Mesendoderm (in vitro differentiated cells): ENCODE measurements at regions not wholly inside any gene's neighbourhood (a gene's known extent, or its start where the extent isn't known, plus 50 kb on each side); places are given as distances from the start of the nearest gene placed in this dataset.
A peak's percentile ranks its signal among the peaks of the same experiment; 100 is the strongest.

Experiments used
- DNase-seq: peaks from one replicate; pipeline ENCODE4 v3.0.0; 2013
- H2AK5ac ChIP-seq: 2 replicates; pipeline ENCODE4 v1.6.1; 2013; ENCODE audit warnings: low read length, inconsistent platforms
- H2BK120ac ChIP-seq: 2 replicates; pipeline ENCODE4 v1.6.1; 2013; ENCODE audit warnings: low read depth, mild to moderate bottlenecking, low read length, moderate library complexity, mixed read lengths
- H2BK15ac ChIP-seq: replicated peaks from 2 replicates; pipeline ENCODE4 v1.6.1; 2013; ENCODE audit warnings: low read depth, mild to moderate bottlenecking, moderate library complexity
- H2BK5ac ChIP-seq: 2 replicates; pipeline ENCODE4 v1.6.1; 2013; ENCODE audit warnings: low read length, inconsistent platforms
- H3K18ac ChIP-seq: 2 replicates; pipeline ENCODE4 v1.6.1; 2013; ENCODE audit warnings: mild to moderate bottlenecking, low read length, mixed read lengths
- H3K23ac ChIP-seq: one replicate; pipeline ENCODE4 v1.6.1; 2013; ENCODE audit warnings: low read length
- H3K27ac ChIP-seq: 2 replicates; pipeline ENCODE4 v1.5.1; 2013; ENCODE audit warnings: low read depth, mild to moderate bottlenecking, inconsistent platforms, low read length, moderate library complexity
- H3K27me3 ChIP-seq: 2 replicates; pipeline ENCODE4 v1.6.1; 2013; ENCODE audit warnings: low read length, control low read depth, mild to moderate bottlenecking, inconsistent platforms; ENCODE audit not compliant: insufficient read depth, poor library complexity
- H3K36me3 ChIP-seq: 2 replicates; pipeline ENCODE4 v1.6.1; 2013; ENCODE audit warnings: low read length, inconsistent platforms; ENCODE audit not compliant: control insufficient read depth, insufficient read depth
- H3K4ac ChIP-seq: one replicate; pipeline ENCODE4 v1.6.1; 2013; ENCODE audit warnings: low read depth, mild to moderate bottlenecking, low read length, moderate library complexity
- H3K4me1 ChIP-seq: 2 replicates; pipeline ENCODE4 v1.6.1; 2013; ENCODE audit warnings: low read depth, low read length, inconsistent platforms; ENCODE audit not compliant: control insufficient read depth
- H3K4me2 ChIP-seq: 2 replicates; pipeline ENCODE4 v1.6.1; 2013; ENCODE audit warnings: low read length
- H3K4me3 ChIP-seq: 2 replicates; pipeline ENCODE4 v1.5.1; 2013; ENCODE audit warnings: mild to moderate bottlenecking, low read length
- H3K56ac ChIP-seq: one replicate; pipeline ENCODE4 v1.6.1; 2013; ENCODE audit warnings: low read length
- H3K79me1 ChIP-seq: 2 replicates; pipeline ENCODE4 v1.6.1; 2013; ENCODE audit warnings: low read length, inconsistent platforms
- H3K79me2 ChIP-seq: 2 replicates; pipeline ENCODE4 v1.6.1; 2013; ENCODE audit warnings: mild to moderate bottlenecking, low read length; ENCODE audit not compliant: control insufficient read depth, insufficient read depth
- H3K9ac ChIP-seq: 2 replicates; pipeline ENCODE4 v1.6.1; 2013; ENCODE audit warnings: low read length, inconsistent platforms
- H4K5ac ChIP-seq: one replicate; pipeline ENCODE4 v1.6.1; 2013; ENCODE audit warnings: low read length
- H4K8ac ChIP-seq: one replicate; pipeline ENCODE4 v1.6.1; 2013; ENCODE audit warnings: low read depth, mild to moderate bottlenecking, control low read depth, low read length, moderate library complexity
- WGBS: extraction: QIAGEN DNeasy Blood & Tissue Kit; methylation state at CpG from one replicate; pipeline ENCODE4 v1.1.7; 2013; ENCODE audit warnings: low lambda C conversion rate, missing lambda C conversion rate; ENCODE audit not compliant: insufficient coverage; ENCODE audit errors: extremely low coverage; 5-methylcytosine and 5-hydroxymethylcytosine counted together

GRCh38 chr4:14289708-14290107 lies 662.2 kb upstream of the BOD1L1 start:
- Histone ChIP-seq H2BK120ac (no peak overlapping the region), H3K79me1 (no peaks in the 10 kb centered on the region), H3K4ac (no peak overlapping the region), H3K4me1 (no peaks in the 10 kb centered on the region), H3K4me2 (no peak overlapping the region), H2BK15ac (no peak overlapping the region), H3K56ac (no peak overlapping the region), H3K27ac (no peak overlapping the region), H2BK5ac (no peak overlapping the region), H4K8ac (no peak overlapping the region), H4K5ac (no peak overlapping the region), H2AK5ac (no peak overlapping the region), H3K23ac (no peak overlapping the region), H3K4me3 (no peak overlapping the region), H3K27me3 (no peaks in the 10 kb centered on the region), H3K9ac (no peak overlapping the region), H3K18ac (no peak overlapping the region), H3K79me2 (no peaks in the 10 kb centered on the region), H3K36me3 (no peaks in the 10 kb centered on the region)
- WGBS, result no CpG with 5 or more reads among the region's 1 CpG
- no peak for DNase-seq

GRCh38 chr4:14293582-14293981 lies 666.1 kb upstream of the BOD1L1 start:
- H3K23ac ChIP-seq, result no peak overlapping the region

GRCh38 chr4:14294611-14295010 lies 667.1 kb upstream of the BOD1L1 start:
- no peak overlapping the region for H4K5ac ChIP-seq
- no peak overlapping the region for H3K4ac ChIP-seq
- H3K9ac ChIP-seq, result no peak overlapping the region
- no CpG with 5 or more reads among the region's 2 CpGs for WGBS
- no peak overlapping the region for H2BK5ac ChIP-seq
- no peak overlapping the region for H2AK5ac ChIP-seq
- H3K4me3 ChIP-seq, result no peak overlapping the region
- no peaks in the 10 kb centered on the region for H3K79me2 ChIP-seq
- no peak overlapping the region for H4K8ac ChIP-seq
- H3K23ac ChIP-seq, result no peak overlapping the region
- no peaks in the 10 kb centered on the region for H3K79me1 ChIP-seq
- no peak overlapping the region for H2BK15ac ChIP-seq
- DNase-seq, result no peak
- no peaks in the 10 kb centered on the region for H3K27me3 ChIP-seq
- H3K36me3 ChIP-seq, result no peaks in the 10 kb centered on the region
- no peak overlapping the region for H3K18ac ChIP-seq
- H3K4me2 ChIP-seq, result no peak overlapping the region
- no peak overlapping the region for H3K56ac ChIP-seq
- H3K4me1 ChIP-seq, result no peaks in the 10 kb centered on the region
- H2BK120ac ChIP-seq, result no peak overlapping the region
- H3K27ac ChIP-seq, result no peak overlapping the region

More at GRCh38 chr4:14293582-14293981, 666.1 kb upstream of the BOD1L1 start:
- Histone ChIP-seq H2AK5ac (no peak overlapping the region), H3K4me1 (no peaks in the 10 kb centered on the region), H3K4ac (no peak overlapping the region), H3K18ac (no peak overlapping the region), H2BK5ac (no peak overlapping the region), H4K5ac (no peak overlapping the region), H3K36me3 (no peaks in the 10 kb centered on the region), H2BK120ac (no peak overlapping the region), H3K4me2 (no peak overlapping the region), H3K27ac (no peak overlapping the region), H3K79me2 (no peaks in the 10 kb centered on the region), H3K4me3 (no peak overlapping the region), H3K79me1 (no peaks in the 10 kb centered on the region), H3K27me3 (no peaks in the 10 kb centered on the region), H3K9ac (no peak overlapping the region), H3K56ac (no peak overlapping the region), H2BK15ac (no peak overlapping the region), H4K8ac (no peak overlapping the region)
- DNase-seq, result no peak
- WGBS, result no CpG with 5 or more reads among the region's 3 CpGs

- Histone ChIP-seq H3K27ac (no peak overlapping the region), H3K27me3 (no peaks in the 10 kb centered on the region), H2AK5ac (no peak overlapping the region), H2BK5ac (no peak overlapping the region), H3K79me1 (no peaks in the 10 kb centered on the region), H3K4me3 (no peak overlapping the region), H3K9ac (no peak overlapping the region), H3K18ac (no peak overlapping the region), H3K56ac (no peak overlapping the region), H3K23ac (no peak overlapping the region), H3K36me3 (no peaks in the 10 kb centered on the region), H3K79me2 (no peaks in the 10 kb centered on the region), H3K4ac (no peak overlapping the region), H3K4me1 (no peaks in the 10 kb centered on the region), H4K5ac (no peak overlapping the region), H2BK120ac (no peak overlapping the region), H2BK15ac (no peak overlapping the region), H4K8ac (no peak overlapping the region), H3K4me2 (no peak overlapping the region)
- no CpG with 5 or more reads among the region's 2 CpGs for WGBS
- DNase-seq, result no peak
These were observed 671.6 kb upstream of the BOD1L1 start for GRCh38 chr4:14299166-14299565.

GRCh38 chr4:14302021-14302420 lies 674.5 kb upstream of the BOD1L1 start:
- Histone ChIP-seq H3K9ac (no peak overlapping the region), H3K23ac (no peak overlapping the region), H3K4me1 (no peaks in the 10 kb centered on the region), H3K18ac (no peak overlapping the region), H3K4me3 (no peak overlapping the region), H2AK5ac (no peak overlapping the region), H3K4me2 (no peak overlapping the region), H2BK5ac (no peak overlapping the region), H3K27me3 (no peaks in the 10 kb centered on the region), H3K27ac (no peak overlapping the region), H2BK15ac (no peak overlapping the region), H2BK120ac (no peak overlapping the region), H3K4ac (no peak overlapping the region), H3K79me2 (no peaks in the 10 kb centered on the region), H4K8ac (no peak overlapping the region), H3K79me1 (no peaks in the 10 kb centered on the region), H3K56ac (no peak overlapping the region), H4K5ac (no peak overlapping the region), H3K36me3 (no peaks in the 10 kb centered on the region)
- peak; percentile 22 for DNase-seq

DNA sequence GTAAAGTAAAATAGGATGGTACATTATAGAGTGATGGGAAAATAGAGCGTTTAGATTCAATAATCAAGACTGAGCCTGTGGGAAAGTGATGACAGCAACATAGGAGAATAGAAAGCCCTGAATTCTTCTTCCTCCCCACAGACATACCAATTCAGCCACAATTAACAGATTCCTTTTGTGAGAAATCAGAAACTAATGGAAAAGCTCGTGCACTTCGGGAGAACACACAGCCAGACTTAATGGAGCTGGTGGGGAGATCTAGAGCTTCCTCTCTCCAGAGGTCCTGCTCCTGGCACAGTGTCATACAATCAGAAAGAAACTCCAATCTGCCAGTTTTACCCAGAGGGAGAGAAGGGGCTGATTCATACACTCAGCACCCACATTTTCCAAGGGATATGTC lies 676.3 kb upstream of the BOD1L1 start:
- Histone ChIP-seq H3K79me1 (no peaks in the 10 kb centered on the region), H3K4ac (no peak overlapping the region), H2AK5ac (no peak overlapping the region), H3K4me1 (no peaks in the 10 kb centered on the region), H3K56ac (no peak overlapping the region), H3K36me3 (no peaks in the 10 kb centered on the region), H3K27me3 (no peaks in the 10 kb centered on the region), H4K8ac (no peak overlapping the region), H3K79me2 (no peaks in the 10 kb centered on the region), H3K18ac (no peak overlapping the region), H3K23ac (no peak overlapping the region), H2BK5ac (no peak overlapping the region), H3K9ac (no peak overlapping the region), H3K27ac (no peak overlapping the region), H4K5ac (no peak overlapping the region), H3K4me2 (no peak overlapping the region), H2BK120ac (no peak overlapping the region), H2BK15ac (no peak overlapping the region), H3K4me3 (no peak overlapping the region)
- no peak for DNase-seq
- WGBS, result no CpG with 5 or more reads among the region's 3 CpGs
